ENCODE measurements at regions not wholly inside any gene's neighbourhood (a gene's known extent, or its start where the extent isn't known, plus 50 kb on each side); places are given as distances from the start of the nearest gene placed in this dataset.

- TF ChIP-seq, protein P1, sequence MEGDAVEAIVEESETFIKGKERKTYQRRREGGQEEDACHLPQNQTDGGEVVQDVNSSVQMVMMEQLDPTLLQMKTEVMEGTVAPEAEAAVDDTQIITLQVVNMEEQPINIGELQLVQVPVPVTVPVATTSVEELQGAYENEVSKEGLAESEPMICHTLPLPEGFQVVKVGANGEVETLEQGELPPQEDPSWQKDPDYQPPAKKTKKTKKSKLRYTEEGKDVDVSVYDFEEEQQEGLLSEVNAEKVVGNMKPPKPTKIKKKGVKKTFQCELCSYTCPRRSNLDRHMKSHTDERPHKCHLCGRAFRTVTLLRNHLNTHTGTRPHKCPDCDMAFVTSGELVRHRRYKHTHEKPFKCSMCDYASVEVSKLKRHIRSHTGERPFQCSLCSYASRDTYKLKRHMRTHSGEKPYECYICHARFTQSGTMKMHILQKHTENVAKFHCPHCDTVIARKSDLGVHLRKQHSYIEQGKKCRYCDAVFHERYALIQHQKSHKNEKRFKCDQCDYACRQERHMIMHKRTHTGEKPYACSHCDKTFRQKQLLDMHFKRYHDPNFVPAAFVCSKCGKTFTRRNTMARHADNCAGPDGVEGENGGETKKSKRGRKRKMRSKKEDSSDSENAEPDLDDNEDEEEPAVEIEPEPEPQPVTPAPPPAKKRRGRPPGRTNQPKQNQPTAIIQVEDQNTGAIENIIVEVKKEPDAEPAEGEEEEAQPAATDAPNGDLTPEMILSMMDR (IDR thresholded peaks at IDR 0.05), result no peak
- no peak for TF ChIP-seq EP300 (IDR thresholded peaks at IDR 0.05)
Measured at GRCh38 chr17:79137015-79137788, 62.6 kb downstream of the ENGASE start.

All from tibial nerve (tissue), 4 donors.